GM23338 (cell line): ENCODE measurements at regions not wholly inside any gene's neighbourhood (a gene's known extent, or its start where the extent isn't known, plus 50 kb on each side); places are given as distances from the start of the nearest gene placed in this dataset.
A peak's percentile ranks its signal among the peaks of the same experiment; 100 is the strongest.

Source experiments
- ATAC-seq: fragments of 200-7000 bp; cut with Tn5 transposase; 3 replicates; pipeline ENCODE4 v1.9.1; 2020
- DNase-seq: peaks from one replicate; pipeline ENCODE4 v3.0.0-alpha.2; 2015; ENCODE audit warnings: low spot score
- H2AFZ ChIP-seq: fragments of 200-600 bp; sonication (generic); 2 replicates; pipeline ENCODE4 v1.8.0; 2016; ENCODE audit warnings: antibody characterized with exemption, mild to moderate bottlenecking, moderate library complexity
- H3F3A ChIP-seq: fragments of 200-600 bp; sonication (generic); replicated peaks from 2 replicates; pipeline ENCODE4 v1.8.0; 2017; ENCODE audit warnings: antibody characterized with exemption, mixed run types, low read depth
- H3K27ac ChIP-seq: fragments of 200-600 bp; sonication (generic); 2 replicates; pipeline ENCODE4 v1.6.1; 2016; ENCODE audit warnings: low read depth
- H3K27me3 ChIP-seq: fragments of 200-600 bp; sonication (generic); 2 replicates; pipeline ENCODE4 v1.8.0; 2016; ENCODE audit warnings: mild to moderate bottlenecking, mixed run types, moderate library complexity; ENCODE audit not compliant: insufficient read depth
- H3K36me3 ChIP-seq: fragments of 200-600 bp; sonication (generic); 2 replicates; pipeline ENCODE4 v1.8.0; 2016; ENCODE audit warnings: mild to moderate bottlenecking; ENCODE audit not compliant: insufficient read depth
- H3K4me1 ChIP-seq: fragments of 200-600 bp; sonication (generic); 2 replicates; pipeline ENCODE4 v1.8.0; 2016; ENCODE audit warnings: mild to moderate bottlenecking, moderate library complexity; ENCODE audit not compliant: insufficient read depth
- H3K4me2 ChIP-seq: fragments of 200-600 bp; sonication (generic); 2 replicates; pipeline ENCODE4 v1.7.1; 2017; ENCODE audit warnings: mixed run types
- H3K4me3 ChIP-seq: fragments of 200-600 bp; sonication (generic); 2 replicates; pipeline ENCODE4 v1.6.1; 2016; ENCODE audit warnings: mixed run types
- H3K79me2 ChIP-seq: fragments of 200-600 bp; sonication (generic); replicated peaks from 2 replicates; pipeline ENCODE4 v1.8.0; 2017; ENCODE audit warnings: mild to moderate bottlenecking; ENCODE audit not compliant: insufficient read depth
- H3K9me2 ChIP-seq: fragments of 200-600 bp; sonication (generic); 2 replicates; pipeline ENCODE4 v1.8.0; 2017; ENCODE audit not compliant: insufficient read depth
- H4K20me1 ChIP-seq: fragments of 200-600 bp; sonication (generic); replicated peaks from 2 replicates; pipeline ENCODE4 v1.8.0; 2017; ENCODE audit warnings: mild to moderate bottlenecking; ENCODE audit not compliant: insufficient read depth
- H3K27ac Mint-ChIP-seq: 2 replicates; pipeline ENCODE4 v1.8.0; 2020; ENCODE audit warnings: inconsistent platforms, mild to moderate bottlenecking, moderate library complexity, mixed read lengths
- H3K27me3 Mint-ChIP-seq: 3 replicates; pipeline ENCODE4 v1.8.0; 2022; ENCODE audit warnings: low read depth, mild to moderate bottlenecking, moderate library complexity, mixed read lengths, inconsistent platforms; ENCODE audit not compliant: insufficient read depth, poor library complexity
- H3K36me3 Mint-ChIP-seq: 3 replicates; pipeline ENCODE4 v1.8.0; 2021; ENCODE audit warnings: low read depth, mild to moderate bottlenecking, inconsistent platforms, moderate library complexity, mixed read lengths
- H3K4me1 Mint-ChIP-seq: 3 replicates; pipeline ENCODE4 v1.8.0; 2020; ENCODE audit warnings: mild to moderate bottlenecking, inconsistent platforms, mixed read lengths
- H3K4me3 Mint-ChIP-seq: 3 replicates; pipeline ENCODE4 v1.8.0; 2021; ENCODE audit warnings: moderate library complexity, mild to moderate bottlenecking, inconsistent platforms, mixed read lengths
- H3K9me3 Mint-ChIP-seq: 3 replicates; pipeline ENCODE4 v1.8.0; 2020; ENCODE audit warnings: moderate library complexity, mild to moderate bottlenecking, inconsistent platforms, mixed read lengths
- CREB1 ChIP-seq: fragments of 250-450 bp; sonication (Bioruptor Pico); IDR thresholded peaks from 2 replicates; pipeline ENCODE4 v1.5.0; 2020; ENCODE audit warnings: low read depth, mild to moderate bottlenecking, moderate library complexity
- EZH2phosphoT487 ChIP-seq: fragments of 200-600 bp; sonication (generic); IDR thresholded peaks from one replicate; pipeline ENCODE4 v1.8.1; 2018; ENCODE audit warnings: antibody characterized with exemption; ENCODE audit not compliant: unreplicated experiment
- ZNF114 ChIP-seq: fragments of 250-450 bp; sonication (Bioruptor Pico); IDR thresholded peaks from 2 replicates; pipeline ENCODE4 v1.5.0; 2020; ENCODE audit warnings: mild to moderate bottlenecking, moderate library complexity
- ZNF331 ChIP-seq: fragments of 250-450 bp; sonication (Bioruptor Pico); IDR thresholded peaks from 2 replicates; pipeline ENCODE4 v1.5.0; 2020; ENCODE audit warnings: low read depth, mild to moderate bottlenecking, moderate library complexity
- TF ChIP-seq, protein P1 (sequence below): IDR thresholded peaks from 2 replicates; pipeline ENCODE4 v1.6.1; 2016; ENCODE audit warnings: antibody characterized with exemption
- TF ChIP-seq, protein P2 (sequence below): IDR thresholded peaks from one replicate; pipeline ENCODE4 v1.6.1; 2018; ENCODE audit warnings: antibody characterized with exemption; ENCODE audit not compliant: unreplicated experiment
- TF ChIP-seq, protein P3 (sequence below), 2 experiments: fragments of 200-600 bp in 1 of 2; sonication (generic) in 1 of 2; conservative IDR thresholded peaks; 2 replicates each; pipeline versions ENCODE4 v1.5.1 to v1.6.1; 2016 to 2017; ENCODE audit warnings: antibody characterized with exemption in 2 of 2, low read depth in 2 of 2, mild to moderate bottlenecking in 2 of 2, moderate library complexity in 1 of 2

DNA sequence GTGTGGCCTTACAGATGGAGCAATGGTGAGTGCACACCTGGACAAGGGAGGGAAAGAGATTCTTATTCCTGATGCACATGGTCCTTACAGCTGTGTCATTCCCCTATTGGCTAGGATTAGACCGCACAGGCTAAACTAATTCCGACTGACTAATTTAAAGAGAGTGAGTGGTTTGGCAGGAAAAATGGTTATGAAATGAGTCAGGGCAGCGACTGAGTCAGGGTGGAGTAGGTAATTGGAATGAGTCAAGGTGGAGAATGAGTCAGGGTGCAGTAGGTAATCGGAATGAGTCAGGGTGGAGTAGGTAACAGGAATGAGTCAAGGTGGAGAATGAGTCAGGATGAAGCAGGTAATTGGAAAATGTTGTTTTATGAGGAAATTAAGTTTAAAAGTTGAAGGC is 1353.7 kb upstream of the LRRTM1 start (continued):
- TF ChIP-seq, protein P1, sequence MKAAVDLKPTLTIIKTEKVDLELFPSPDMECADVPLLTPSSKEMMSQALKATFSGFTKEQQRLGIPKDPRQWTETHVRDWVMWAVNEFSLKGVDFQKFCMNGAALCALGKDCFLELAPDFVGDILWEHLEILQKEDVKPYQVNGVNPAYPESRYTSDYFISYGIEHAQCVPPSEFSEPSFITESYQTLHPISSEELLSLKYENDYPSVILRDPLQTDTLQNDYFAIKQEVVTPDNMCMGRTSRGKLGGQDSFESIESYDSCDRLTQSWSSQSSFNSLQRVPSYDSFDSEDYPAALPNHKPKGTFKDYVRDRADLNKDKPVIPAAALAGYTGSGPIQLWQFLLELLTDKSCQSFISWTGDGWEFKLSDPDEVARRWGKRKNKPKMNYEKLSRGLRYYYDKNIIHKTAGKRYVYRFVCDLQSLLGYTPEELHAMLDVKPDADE, result no peak
- TF ChIP-seq CREB1 (CRISPR knock-in tag), result no peak

DNA sequence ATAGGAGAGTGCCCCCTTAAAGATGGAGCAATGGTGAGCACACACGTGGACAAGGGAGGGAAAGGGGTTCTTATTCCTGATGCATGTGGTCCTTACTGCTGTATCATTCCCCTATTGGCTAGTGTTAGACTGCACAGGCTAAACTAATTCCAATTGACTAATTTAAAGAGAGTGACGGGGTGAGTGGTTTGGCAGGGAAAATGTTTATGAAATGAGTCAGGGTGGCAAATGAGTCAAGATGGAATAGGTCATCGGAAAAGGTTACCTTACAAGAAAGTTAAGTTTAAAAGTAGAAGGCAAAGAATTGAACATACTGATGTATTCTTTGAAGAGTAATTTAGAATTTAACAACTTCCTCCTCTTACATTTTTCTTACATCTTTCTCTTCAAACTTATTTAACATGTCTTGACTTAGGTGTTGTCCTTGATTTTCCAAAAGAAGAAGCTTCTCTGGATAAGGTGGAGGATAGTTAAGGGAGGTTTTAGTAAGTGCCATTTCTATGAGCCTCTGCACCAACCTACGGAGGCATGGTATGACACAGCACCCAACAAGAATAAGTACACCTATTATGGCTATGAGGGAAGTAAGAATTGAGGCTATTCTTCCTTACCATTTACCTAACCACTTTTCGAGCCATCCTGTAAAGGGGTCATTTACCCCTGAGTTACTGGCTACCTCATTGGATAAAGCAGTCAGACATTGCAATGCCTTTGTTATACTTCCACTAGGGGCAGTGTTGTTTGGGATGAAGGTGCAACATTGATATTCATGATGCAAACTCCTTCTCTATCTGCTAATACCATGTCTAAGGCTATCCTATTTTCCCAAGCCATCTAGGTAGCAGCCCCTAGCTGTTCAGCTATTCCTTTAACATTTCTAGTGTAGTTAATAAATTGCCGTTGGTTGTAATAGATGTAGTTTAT is 1345.8 kb upstream of the LRRTM1 start:
- Histone ChIP-seq H3K9me2 (no peaks in the 10 kb centered on the region), H4K20me1 (no peaks in the 10 kb centered on the region), H3K27ac (no peak overlapping the region), H3K36me3 (no peaks in the 10 kb centered on the region), H3K4me1 (peaks cover 21% of the 10 kb centered on the region; the same call in 1 of the 2 replicates), H3K79me2 (no peaks in the 10 kb centered on the region), H2AFZ (no peak overlapping the region), H3K4me3 (no peak overlapping the region), H3K27me3 (no peaks in the 10 kb centered on the region), H3K4me2 (no peak overlapping the region), H3F3A (no peaks in the 10 kb centered on the region)
- no peak overlapping the region for H3K27ac Mint-ChIP-seq
- no peaks in the 10 kb centered on the region for H3K27me3 Mint-ChIP-seq
- peaks cover 35% of the 10 kb centered on the region for H3K4me1 Mint-ChIP-seq
- peaks cover 6% of the 10 kb centered on the region; the same call in 1 of the 3 replicates for H3K36me3 Mint-ChIP-seq
- H3K9me3 Mint-ChIP-seq, result no peaks in the 10 kb centered on the region
- no peak for TF ChIP-seq EZH2phosphoT487
- TF ChIP-seq ZNF114 (CRISPR knock-in tag), result no peak
- TF ChIP-seq, protein P2, sequence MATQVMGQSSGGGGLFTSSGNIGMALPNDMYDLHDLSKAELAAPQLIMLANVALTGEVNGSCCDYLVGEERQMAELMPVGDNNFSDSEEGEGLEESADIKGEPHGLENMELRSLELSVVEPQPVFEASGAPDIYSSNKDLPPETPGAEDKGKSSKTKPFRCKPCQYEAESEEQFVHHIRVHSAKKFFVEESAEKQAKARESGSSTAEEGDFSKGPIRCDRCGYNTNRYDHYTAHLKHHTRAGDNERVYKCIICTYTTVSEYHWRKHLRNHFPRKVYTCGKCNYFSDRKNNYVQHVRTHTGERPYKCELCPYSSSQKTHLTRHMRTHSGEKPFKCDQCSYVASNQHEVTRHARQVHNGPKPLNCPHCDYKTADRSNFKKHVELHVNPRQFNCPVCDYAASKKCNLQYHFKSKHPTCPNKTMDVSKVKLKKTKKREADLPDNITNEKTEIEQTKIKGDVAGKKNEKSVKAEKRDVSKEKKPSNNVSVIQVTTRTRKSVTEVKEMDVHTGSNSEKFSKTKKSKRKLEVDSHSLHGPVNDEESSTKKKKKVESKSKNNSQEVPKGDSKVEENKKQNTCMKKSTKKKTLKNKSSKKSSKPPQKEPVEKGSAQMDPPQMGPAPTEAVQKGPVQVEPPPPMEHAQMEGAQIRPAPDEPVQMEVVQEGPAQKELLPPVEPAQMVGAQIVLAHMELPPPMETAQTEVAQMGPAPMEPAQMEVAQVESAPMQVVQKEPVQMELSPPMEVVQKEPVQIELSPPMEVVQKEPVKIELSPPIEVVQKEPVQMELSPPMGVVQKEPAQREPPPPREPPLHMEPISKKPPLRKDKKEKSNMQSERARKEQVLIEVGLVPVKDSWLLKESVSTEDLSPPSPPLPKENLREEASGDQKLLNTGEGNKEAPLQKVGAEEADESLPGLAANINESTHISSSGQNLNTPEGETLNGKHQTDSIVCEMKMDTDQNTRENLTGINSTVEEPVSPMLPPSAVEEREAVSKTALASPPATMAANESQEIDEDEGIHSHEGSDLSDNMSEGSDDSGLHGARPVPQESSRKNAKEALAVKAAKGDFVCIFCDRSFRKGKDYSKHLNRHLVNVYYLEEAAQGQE, result no peak
- no peak for TF ChIP-seq CREB1 (CRISPR knock-in tag)
- no peak for TF ChIP-seq ZNF331 (CRISPR knock-in tag)
- TF ChIP-seq, protein P3, sequence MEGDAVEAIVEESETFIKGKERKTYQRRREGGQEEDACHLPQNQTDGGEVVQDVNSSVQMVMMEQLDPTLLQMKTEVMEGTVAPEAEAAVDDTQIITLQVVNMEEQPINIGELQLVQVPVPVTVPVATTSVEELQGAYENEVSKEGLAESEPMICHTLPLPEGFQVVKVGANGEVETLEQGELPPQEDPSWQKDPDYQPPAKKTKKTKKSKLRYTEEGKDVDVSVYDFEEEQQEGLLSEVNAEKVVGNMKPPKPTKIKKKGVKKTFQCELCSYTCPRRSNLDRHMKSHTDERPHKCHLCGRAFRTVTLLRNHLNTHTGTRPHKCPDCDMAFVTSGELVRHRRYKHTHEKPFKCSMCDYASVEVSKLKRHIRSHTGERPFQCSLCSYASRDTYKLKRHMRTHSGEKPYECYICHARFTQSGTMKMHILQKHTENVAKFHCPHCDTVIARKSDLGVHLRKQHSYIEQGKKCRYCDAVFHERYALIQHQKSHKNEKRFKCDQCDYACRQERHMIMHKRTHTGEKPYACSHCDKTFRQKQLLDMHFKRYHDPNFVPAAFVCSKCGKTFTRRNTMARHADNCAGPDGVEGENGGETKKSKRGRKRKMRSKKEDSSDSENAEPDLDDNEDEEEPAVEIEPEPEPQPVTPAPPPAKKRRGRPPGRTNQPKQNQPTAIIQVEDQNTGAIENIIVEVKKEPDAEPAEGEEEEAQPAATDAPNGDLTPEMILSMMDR (conservative IDR thresholded peaks at IDR 0.05; ENCODE audit: low read depth in 2 of 2), result peak; percentile 58 to 59
- DNase-seq (peak; percentile 42), ATAC-seq (no peak)
- no peak overlapping the region for H3K4me3 Mint-ChIP-seq
